ENCODE measurements at regions not wholly inside any gene's neighbourhood (a gene's known extent, or its start where the extent isn't known, plus 50 kb on each side); places are given as distances from the start of the nearest gene placed in this dataset.

DNA sequence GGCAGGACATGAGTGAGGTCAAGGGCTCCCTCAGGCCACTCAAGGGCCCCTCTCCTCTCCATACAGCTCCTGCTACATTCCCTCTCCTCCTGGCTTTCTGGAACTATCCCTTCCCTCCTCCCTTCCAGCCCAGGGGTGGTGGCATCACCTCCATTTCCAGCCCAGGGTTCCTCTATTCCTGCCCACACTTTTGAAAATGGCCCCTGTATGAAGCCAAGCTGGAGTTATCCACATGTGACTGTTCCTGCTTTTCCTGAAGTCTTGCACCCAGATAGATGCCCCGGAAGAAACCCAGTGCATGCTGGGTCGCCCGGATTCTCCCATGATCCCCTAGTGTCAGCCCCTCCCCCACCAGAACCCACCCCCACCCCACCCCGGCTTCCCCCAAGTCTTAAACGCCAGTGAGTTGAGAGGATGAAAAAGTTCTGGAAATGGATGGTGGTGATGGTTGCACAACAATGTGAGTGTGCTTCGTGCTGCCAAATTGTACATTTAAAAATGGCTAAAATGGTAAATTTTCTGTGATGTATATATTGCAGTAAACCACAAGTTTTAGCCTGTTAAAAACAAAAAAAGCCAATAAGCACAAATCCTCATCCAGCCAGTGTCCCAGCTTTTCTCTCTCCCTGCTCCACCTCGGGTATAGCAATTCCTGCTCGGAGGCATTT, 136.9 kb downstream of the SCARB1 start:
- H3K36me3 ChIP-seq (ENCODE audit: control insufficient read depth in 2 of 2, extremely low read depth in 1 of 2, insufficient read depth in 1 of 2, low read length in 1 of 2) = no peaks in the 10 kb centered on the region
- Mint-ChIP-seq H3K9me3 (no peaks in the 10 kb centered on the region), H3K36me3 (no peaks in the 10 kb centered on the region), H3K27ac (no peak overlapping the region), H3K4me3 (no peak overlapping the region), H3K27me3 (peaks cover 0 to 4% of the 10 kb centered on the region in 2 donors), H3K4me1 (no peaks in the 10 kb centered on the region)
- H3K9me3 ChIP-seq = no peaks in the 10 kb centered on the region
- H3K4me3 ChIP-seq (ENCODE audit: control insufficient read depth in 1 of 2, extremely low read depth in 1 of 2, low read length in 1 of 2) = no peak overlapping the region
- H3K27ac ChIP-seq (ENCODE audit: low read length) = no peak overlapping the region
- DNase-seq (no peak), ATAC-seq (replicated peaks in 1 of 4) (no peak)
- H3K4me1 ChIP-seq (ENCODE audit: control insufficient read depth in 1 of 2, extremely low read depth in 1 of 2, insufficient read depth in 2 of 2, low read length in 2 of 2) = no peaks in the 10 kb centered on the region
- ChIA-PET POLR2A (no interaction called here), CTCF (no interaction called here)
- peaks cover 0 to 22% of the 10 kb centered on the region in 2 experiments for H3K27me3 ChIP-seq (replicated peaks in 1 of 2; ENCODE audit: control insufficient read depth in 2 of 2, extremely low read depth in 1 of 2, insufficient read depth in 2 of 2, low read length in 1 of 2)
- WGBS (ENCODE audit: insufficient coverage) = 85% methylated on average over 2 of the region's 8 CpGs

DNA sequence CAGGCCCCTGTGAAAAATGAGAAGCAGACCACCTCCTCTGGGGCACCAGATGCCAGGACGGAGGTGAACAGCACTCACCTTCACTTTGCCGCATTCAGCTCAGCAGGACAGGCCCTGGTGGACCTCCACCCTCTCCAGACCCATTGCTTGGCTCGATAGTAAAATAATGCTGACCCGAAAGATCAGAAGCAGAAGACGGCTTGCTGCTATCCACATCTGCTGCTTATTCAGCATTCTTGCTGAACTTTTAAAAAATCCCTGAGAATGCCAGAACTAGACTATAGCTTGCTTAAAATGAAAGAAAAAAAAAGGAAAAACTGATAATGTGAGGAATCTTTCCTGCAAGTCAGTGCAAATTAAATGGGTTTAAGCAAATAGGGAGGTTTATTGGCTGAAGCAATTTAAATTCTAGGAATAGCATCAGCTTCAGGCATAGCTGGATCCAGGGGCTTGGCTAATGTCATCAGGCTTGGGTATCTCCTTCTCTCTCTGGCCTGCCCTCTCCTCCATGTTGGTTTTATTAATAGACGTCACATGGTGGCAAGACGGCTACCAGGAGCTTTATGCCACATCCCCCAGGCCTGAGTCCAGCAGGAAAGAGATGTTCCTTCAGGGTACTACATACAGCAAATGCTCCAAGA, 137.9 kb downstream of the SCARB1 start:
- Histone ChIP-seq H3K27me3 (replicated peaks in 1 of 2; ENCODE audit: control insufficient read depth in 2 of 2, extremely low read depth in 1 of 2, insufficient read depth in 2 of 2, low read length in 1 of 2) (peaks cover 0 to 14% of the 10 kb centered on the region in 2 experiments), H3K4me3 (ENCODE audit: control insufficient read depth in 1 of 2, extremely low read depth in 1 of 2, low read length in 1 of 2) (no peak overlapping the region), H3K4me1 (ENCODE audit: control insufficient read depth in 1 of 2, extremely low read depth in 1 of 2, insufficient read depth in 2 of 2, low read length in 2 of 2) (no peaks in the 10 kb centered on the region), H3K9me3 (no peaks in the 10 kb centered on the region), H3K27ac (ENCODE audit: low read length) (no peak overlapping the region), H3K36me3 (ENCODE audit: control insufficient read depth in 2 of 2, extremely low read depth in 1 of 2, insufficient read depth in 1 of 2, low read length in 1 of 2) (no peaks in the 10 kb centered on the region)
- Mint-ChIP-seq H3K27me3 (peaks cover 0 to 4% of the 10 kb centered on the region in 2 donors), H3K27ac (no peak overlapping the region), H3K4me1 (no peaks in the 10 kb centered on the region), H3K4me3 (no peak overlapping the region), H3K9me3 (no peaks in the 10 kb centered on the region), H3K36me3 (no peaks in the 10 kb centered on the region)
- ChIA-PET CTCF (no interaction called here), POLR2A (no interaction called here)
- WGBS (ENCODE audit: insufficient coverage) = 88% methylated on average over 6 of the region's 7 CpGs
- ATAC-seq (replicated peaks in 1 of 4) (no peak), DNase-seq (no peak)

DNA sequence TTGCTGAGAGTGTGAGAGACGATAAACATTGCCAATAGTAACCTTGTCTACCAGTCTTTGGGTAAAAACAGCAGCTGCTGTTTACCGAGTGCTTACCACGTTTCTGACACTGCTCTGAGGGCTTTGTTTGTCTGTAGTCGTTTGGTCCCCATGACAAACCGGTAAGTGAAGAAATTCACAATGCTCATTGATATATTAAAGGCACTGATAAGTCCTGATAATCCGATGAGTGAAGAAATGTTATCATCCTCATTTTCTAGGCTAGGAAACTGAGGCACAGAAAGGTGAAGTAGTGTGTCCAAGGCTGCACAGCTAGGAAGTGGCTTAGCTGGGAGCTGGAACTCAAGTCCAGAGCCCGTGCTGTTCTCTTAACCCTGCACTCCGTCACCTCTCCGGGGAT, 138.6 kb downstream of the SCARB1 start:
- peaks cover 0 to 4% of the 10 kb centered on the region in 2 donors for H3K27me3 Mint-ChIP-seq
- Histone ChIP-seq H3K36me3 (ENCODE audit: control insufficient read depth in 2 of 2, extremely low read depth in 1 of 2, insufficient read depth in 1 of 2, low read length in 1 of 2) (no peaks in the 10 kb centered on the region), H3K9me3 (no peaks in the 10 kb centered on the region), H3K27ac (ENCODE audit: low read length) (no peak overlapping the region), H3K4me1 (ENCODE audit: control insufficient read depth in 1 of 2, extremely low read depth in 1 of 2, insufficient read depth in 2 of 2, low read length in 2 of 2) (no peaks in the 10 kb centered on the region), H3K27me3 (replicated peaks in 1 of 2; ENCODE audit: control insufficient read depth in 2 of 2, extremely low read depth in 1 of 2, insufficient read depth in 2 of 2, low read length in 1 of 2) (peaks cover 0 to 14% of the 10 kb centered on the region in 2 experiments), H3K4me3 (ENCODE audit: control insufficient read depth in 1 of 2, extremely low read depth in 1 of 2, low read length in 1 of 2) (no peak overlapping the region)
- H3K27ac Mint-ChIP-seq = no peak overlapping the region
- no peaks in the 10 kb centered on the region for H3K9me3 Mint-ChIP-seq
- ATAC-seq (replicated peaks in 1 of 4) = no peak
- no peaks in the 10 kb centered on the region for H3K4me1 Mint-ChIP-seq
- CTCF ChIA-PET = no interaction called here
- POLR2A ChIA-PET = no interaction called here
- WGBS (ENCODE audit: insufficient coverage) = 98% methylated on average over 5 of the region's 9 CpGs
- H3K4me3 Mint-ChIP-seq = no peak overlapping the region
- DNase-seq = no peak
- no peaks in the 10 kb centered on the region for H3K36me3 Mint-ChIP-seq

DNA sequence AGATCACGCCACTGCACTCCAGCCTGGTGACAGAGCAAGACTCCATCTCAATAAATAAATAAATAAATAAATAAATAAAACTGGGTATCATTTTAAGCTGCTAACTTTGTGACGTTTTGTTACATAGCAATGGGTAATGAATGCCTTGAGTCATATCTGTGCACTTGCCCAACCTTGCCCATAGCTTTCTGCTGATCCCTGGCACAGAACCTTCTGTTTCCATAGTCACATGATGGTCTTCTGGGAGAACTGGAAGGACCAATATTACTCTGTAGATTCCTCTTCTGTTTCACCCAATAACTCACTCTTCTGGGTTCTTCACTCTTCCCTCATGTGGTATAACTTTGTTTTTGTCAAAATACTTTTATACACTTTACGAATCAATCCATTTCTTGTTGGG, 140.8 kb downstream of the SCARB1 start:
- WGBS (ENCODE audit: insufficient coverage) = 80% methylated on average over 1 of the region's 3 CpGs
- no peaks in the 10 kb centered on the region for H3K9me3 Mint-ChIP-seq
- no peaks in the 10 kb centered on the region for H3K4me1 Mint-ChIP-seq
- no peaks in the 10 kb centered on the region for H3K4me1 ChIP-seq (ENCODE audit: control insufficient read depth in 1 of 2, extremely low read depth in 1 of 2, insufficient read depth in 2 of 2, low read length in 2 of 2)
- peaks cover 0 to 4% of the 10 kb centered on the region in 2 donors for H3K27me3 Mint-ChIP-seq
- DNase-seq (no peak), ATAC-seq (replicated peaks in 1 of 4) (no peak)
- CTCF ChIA-PET = no interaction called here
- H3K9me3 ChIP-seq = no peaks in the 10 kb centered on the region
- no peaks in the 10 kb centered on the region for H3K36me3 Mint-ChIP-seq
- no peak overlapping the region for H3K4me3 ChIP-seq (ENCODE audit: control insufficient read depth in 1 of 2, extremely low read depth in 1 of 2, low read length in 1 of 2)
- POLR2A ChIA-PET = no interaction called here
- no peak overlapping the region for H3K4me3 Mint-ChIP-seq
- H3K27ac ChIP-seq (ENCODE audit: low read length) = no peak overlapping the region
- no peaks in the 10 kb centered on the region for H3K36me3 ChIP-seq (ENCODE audit: control insufficient read depth in 2 of 2, extremely low read depth in 1 of 2, insufficient read depth in 1 of 2, low read length in 1 of 2)
- H3K27ac Mint-ChIP-seq = no peak overlapping the region
- peaks cover 0 to 13% of the 10 kb centered on the region in 2 experiments for H3K27me3 ChIP-seq (replicated peaks in 1 of 2; ENCODE audit: control insufficient read depth in 2 of 2, extremely low read depth in 1 of 2, insufficient read depth in 2 of 2, low read length in 1 of 2)

DNA sequence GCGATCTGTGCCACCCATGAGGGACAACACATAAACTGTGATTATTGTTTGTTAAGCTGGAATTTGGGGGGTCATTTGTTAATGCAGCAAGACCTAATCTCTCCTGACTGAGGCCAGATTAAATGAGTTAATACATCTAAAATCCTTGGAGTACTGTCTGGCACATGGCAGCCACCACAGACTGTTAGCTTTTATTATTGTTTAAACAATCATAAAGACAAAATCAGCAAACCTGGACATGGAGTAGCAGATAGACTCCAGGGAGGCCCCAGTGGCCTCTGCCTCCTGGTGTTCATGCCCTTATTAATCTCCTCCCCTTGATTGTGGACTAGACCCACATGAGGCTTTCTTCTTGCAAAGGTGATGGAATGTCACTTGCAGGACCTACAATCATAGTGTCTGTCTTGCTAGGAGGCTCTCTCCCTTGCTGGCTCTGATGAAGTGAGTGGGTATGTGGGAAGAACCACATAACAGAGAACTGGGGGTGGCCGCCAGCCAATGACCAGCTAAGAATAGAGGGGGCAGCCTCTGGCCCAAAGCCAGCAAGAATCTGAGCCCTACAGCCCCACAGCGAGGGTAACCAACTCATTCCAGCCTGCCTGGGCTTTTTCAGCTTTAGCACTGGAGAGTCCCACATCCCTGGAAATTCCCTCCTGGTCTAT, 142.0 kb downstream of the SCARB1 start:
- Mint-ChIP-seq H3K27ac (no peak overlapping the region), H3K9me3 (no peaks in the 10 kb centered on the region), H3K27me3 (peaks cover 0 to 3% of the 10 kb centered on the region in 2 donors), H3K4me3 (no peak overlapping the region), H3K36me3 (no peaks in the 10 kb centered on the region), H3K4me1 (no peaks in the 10 kb centered on the region)
- no peaks in the 10 kb centered on the region for H3K36me3 ChIP-seq (ENCODE audit: control insufficient read depth in 2 of 2, extremely low read depth in 1 of 2, insufficient read depth in 1 of 2, low read length in 1 of 2)
- H3K4me1 ChIP-seq (ENCODE audit: control insufficient read depth in 1 of 2, extremely low read depth in 1 of 2, insufficient read depth in 2 of 2, low read length in 2 of 2) = no peaks in the 10 kb centered on the region
- ATAC-seq (replicated peaks in 1 of 4) (no peak), DNase-seq (no peak)
- ChIA-PET CTCF (no interaction called here), POLR2A (no interaction called here)
- H3K27me3 ChIP-seq (replicated peaks in 1 of 2; ENCODE audit: control insufficient read depth in 2 of 2, extremely low read depth in 1 of 2, insufficient read depth in 2 of 2, low read length in 1 of 2) = peaks cover 0 to 6% of the 10 kb centered on the region in 2 experiments
- H3K27ac ChIP-seq (ENCODE audit: low read length) = no peak overlapping the region
- H3K4me3 ChIP-seq (ENCODE audit: control insufficient read depth in 1 of 2, extremely low read depth in 1 of 2, low read length in 1 of 2) = no peak overlapping the region
- H3K9me3 ChIP-seq = no peaks in the 10 kb centered on the region
- no CpG with 5 or more reads among the region's 3 CpGs for WGBS (ENCODE audit: insufficient coverage)

DNA sequence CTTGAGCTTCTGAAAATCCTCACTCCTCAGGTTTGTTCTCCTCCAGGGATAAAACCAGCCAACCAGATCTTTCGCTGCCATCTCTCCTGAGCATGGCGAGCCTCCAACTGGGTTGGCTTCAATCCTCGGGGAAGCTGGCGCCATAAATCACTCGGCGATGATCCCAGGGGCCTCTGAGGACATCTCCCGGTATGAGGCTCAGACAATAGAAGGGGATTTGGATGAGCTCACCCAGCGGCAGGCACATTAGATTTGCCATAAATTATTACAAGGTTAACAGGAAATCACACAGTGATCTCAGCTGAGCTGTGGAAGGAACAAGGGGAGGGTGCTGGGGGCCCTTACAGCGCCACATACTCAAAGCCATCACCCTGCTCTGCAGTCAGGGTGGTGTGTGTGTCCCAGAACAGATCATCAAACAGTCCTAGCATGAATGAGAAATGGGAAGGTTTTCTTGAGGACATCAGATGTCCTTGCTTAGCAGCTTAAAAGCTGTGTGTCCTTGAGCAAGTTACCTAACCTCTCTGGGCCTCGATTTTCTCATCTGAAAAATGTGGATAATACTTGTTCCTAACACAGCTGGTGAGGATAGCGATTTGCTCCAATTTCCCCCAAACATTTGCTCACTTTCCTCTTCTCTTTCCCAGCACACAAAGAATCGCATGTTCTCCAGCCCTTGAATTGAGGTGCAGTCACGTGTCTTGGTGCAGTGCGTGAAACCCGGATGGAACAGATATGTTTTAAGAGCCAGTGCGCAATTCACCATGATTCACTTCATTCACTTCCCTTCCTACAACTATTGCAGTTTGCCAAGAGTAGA, 142.8 kb downstream of the SCARB1 start:
- H3K36me3 ChIP-seq (ENCODE audit: control insufficient read depth in 2 of 2, extremely low read depth in 1 of 2, insufficient read depth in 1 of 2, low read length in 1 of 2) = no peaks in the 10 kb centered on the region
- Mint-ChIP-seq H3K27me3 (no peaks in the 10 kb centered on the region), H3K27ac (no peak overlapping the region), H3K4me1 (no peaks in the 10 kb centered on the region), H3K9me3 (no peaks in the 10 kb centered on the region), H3K36me3 (no peaks in the 10 kb centered on the region), H3K4me3 (no peak overlapping the region)
- POLR2A ChIA-PET = no interaction called here
- H3K4me1 ChIP-seq (ENCODE audit: control insufficient read depth in 1 of 2, extremely low read depth in 1 of 2, insufficient read depth in 2 of 2, low read length in 2 of 2) = no peaks in the 10 kb centered on the region
- no peaks in the 10 kb centered on the region for H3K27me3 ChIP-seq (replicated peaks in 1 of 2; ENCODE audit: control insufficient read depth in 2 of 2, extremely low read depth in 1 of 2, insufficient read depth in 2 of 2, low read length in 1 of 2)
- H3K9me3 ChIP-seq = no peaks in the 10 kb centered on the region
- WGBS (ENCODE audit: insufficient coverage) = 81% methylated on average over 5 of the region's 16 CpGs
- H3K27ac ChIP-seq (ENCODE audit: low read length) = no peak overlapping the region
- CTCF ChIA-PET = interaction anchor here in 1 of 2 donors (0.6 to 0.9 kb wide), 2 partner anchors 13 to 49 kb away, joined by 3 to 5 read pairs; no protein-coding TSS in a partner anchor
- H3K4me3 ChIP-seq (ENCODE audit: control insufficient read depth in 1 of 2, extremely low read depth in 1 of 2, low read length in 1 of 2) = no peak overlapping the region
- ATAC-seq (replicated peaks in 1 of 4) (no peak), DNase-seq (no peak)
